IMR-90 (cell line): ENCODE measurements at regions not wholly inside any gene's neighbourhood (a gene's known extent, or its start where the extent isn't known, plus 50 kb on each side); places are given as distances from the start of the nearest gene placed in this dataset.

ENCODE experiments used
- ATAC-seq: fragments of 200-7000 bp; cut with Tn5 transposase; 2 replicates; pipeline ENCODE4 v1.9.1; 2020; ENCODE audit warnings: low read depth, mild to moderate bottlenecking, moderate library complexity
- BruUV-seq: library from RNA; stranded (reverse); fragments of 400-500 nt; replicated peaks from 2 replicates; lab custom pipeline; 2021; lab: Mats Ljungman, UMichigan
- CTCF ChIA-PET: fragments of 300-600 bp; formaldehyde crosslinking; extraction: SDS; loops from one replicate; lab custom pipeline; 2021; ENCODE audit warnings: antibody characterized with exemption; lab: Yijun Ruan, JAX
- POLR2A ChIA-PET: fragments of 300-600 bp; sonication (Branson Sonifier 250); formaldehyde crosslinking; loops from one replicate; lab custom pipeline; 2022; ENCODE audit warnings: antibody characterized with exemption; ENCODE audit not compliant: unreplicated experiment; lab: Charles Lee
- DNase-seq: peaks from one replicate; pipeline ENCODE4 v3.0.0; 2013
- H2AFZ ChIP-seq: replicated peaks from 2 replicates; pipeline ENCODE3; 2013; ENCODE audit warnings: low read length, mild to moderate bottlenecking; ENCODE audit not compliant: poor library complexity
- H2AK5ac ChIP-seq: 2 replicates; pipeline ENCODE4 v1.6.1; 2013; ENCODE audit warnings: low read depth, low read length, inconsistent platforms
- H2AK9ac ChIP-seq: replicated peaks from 2 replicates; pipeline ENCODE3; 2013; ENCODE audit warnings: mild to moderate bottlenecking, low read depth, low read length, moderate library complexity; ENCODE audit not compliant: poor library complexity
- H2BK120ac ChIP-seq: 2 replicates; pipeline ENCODE4 v1.6.1; 2013; ENCODE audit warnings: low read depth, low read length, inconsistent platforms
- H2BK15ac ChIP-seq: 3 replicates; pipeline ENCODE4 v1.6.1; 2013; ENCODE audit warnings: low read depth, low read length, inconsistent platforms
- H2BK20ac ChIP-seq: 2 replicates; pipeline ENCODE4 v1.6.1; 2013; ENCODE audit warnings: low read depth, mild to moderate bottlenecking, inconsistent platforms, low read length, moderate library complexity
- H2BK5ac ChIP-seq: 2 replicates; pipeline ENCODE4 v1.6.1; 2013; ENCODE audit warnings: mild to moderate bottlenecking, low read depth, low read length, inconsistent platforms; ENCODE audit not compliant: poor library complexity, severe bottlenecking
- H3K14ac ChIP-seq: replicated peaks from 2 replicates; pipeline ENCODE4 v1.6.1; 2013; ENCODE audit warnings: low read depth, low read length, inconsistent platforms
- H3K18ac ChIP-seq: 2 replicates; pipeline ENCODE4 v1.6.1; 2013; ENCODE audit warnings: low read depth, low read length, control low read depth
- H3K23ac ChIP-seq: 2 replicates; pipeline ENCODE4 v1.6.1; 2013; ENCODE audit warnings: low read depth, low read length, inconsistent platforms
- H3K27ac ChIP-seq: 2 replicates; pipeline ENCODE4 v1.5.1; 2013; ENCODE audit warnings: mild to moderate bottlenecking, control low read depth, low read length; ENCODE audit not compliant: insufficient read depth
- H3K27me3 ChIP-seq: 2 replicates; pipeline ENCODE4 v1.6.1; 2013; ENCODE audit warnings: low read length; ENCODE audit not compliant: control insufficient read depth, insufficient read depth
- H3K36me3 ChIP-seq: 2 replicates; pipeline ENCODE4 v1.6.1; 2013; ENCODE audit warnings: low read length, mixed read lengths; ENCODE audit not compliant: control insufficient read depth, insufficient read depth
- H3K4ac ChIP-seq: 2 replicates; pipeline ENCODE4 v1.6.1; 2013; ENCODE audit warnings: low read depth, low read length, inconsistent platforms
- H3K4me1 ChIP-seq: 2 replicates; pipeline ENCODE4 v1.6.1; 2013; ENCODE audit warnings: low read length, mixed read lengths; ENCODE audit not compliant: control insufficient read depth, insufficient read depth
- H3K4me2 ChIP-seq: 2 replicates; pipeline ENCODE4 v1.6.1; 2013; ENCODE audit warnings: low read depth, mild to moderate bottlenecking, control low read depth, low read length, moderate library complexity
- H3K4me3 ChIP-seq: 2 replicates; pipeline ENCODE4 v1.5.1; 2013; ENCODE audit warnings: low read depth, mild to moderate bottlenecking, control low read depth, low read length, moderate library complexity; ENCODE audit not compliant: insufficient read depth
- H3K56ac ChIP-seq: 2 replicates; pipeline ENCODE4 v1.6.1; 2013; ENCODE audit warnings: low read length, inconsistent platforms; ENCODE audit not compliant: insufficient read depth; ENCODE audit errors: extremely low read depth
- H3K79me1 ChIP-seq, 2 experiments: 2 replicates each; pipeline ENCODE4 v1.6.1; 2013; ENCODE audit warnings: low read length in 2 of 2, inconsistent platforms in 1 of 2, low read depth in 1 of 2
- H3K9ac ChIP-seq: 2 replicates; pipeline ENCODE4 v1.6.1; 2013; ENCODE audit warnings: low read depth, low read length, control low read depth
- H3K9me1 ChIP-seq: 2 replicates; pipeline ENCODE4 v1.6.1; 2013; ENCODE audit warnings: low read length, inconsistent platforms; ENCODE audit not compliant: insufficient read depth
- H3K9me3 ChIP-seq: 2 replicates; pipeline ENCODE4 v1.6.1; 2013; ENCODE audit warnings: low read length; ENCODE audit not compliant: control insufficient read depth, insufficient read depth
- H4K20me1 ChIP-seq: 2 replicates; pipeline ENCODE4 v1.6.1; 2013; ENCODE audit warnings: low read length, inconsistent platforms; ENCODE audit not compliant: insufficient read depth
- H4K5ac ChIP-seq: 2 replicates; pipeline ENCODE4 v1.6.1; 2013; ENCODE audit warnings: mild to moderate bottlenecking, low read depth, low read length, control low read depth
- H4K8ac ChIP-seq, 2 experiments: 2 replicates each; pipeline ENCODE4 v1.6.1; 2013; ENCODE audit warnings: low read depth in 2 of 2, low read length in 2 of 2, control low read depth in 1 of 2, inconsistent platforms in 1 of 2
- H4K91ac ChIP-seq: 2 replicates; pipeline ENCODE4 v1.6.1; 2013; ENCODE audit warnings: low read depth, low read length, inconsistent platforms; ENCODE audit not compliant: insufficient read depth
- BHLHE40 ChIP-seq: fragments of 150-350 bp; IDR thresholded peaks from 2 replicates; pipeline ENCODE4 v1.6.1; 2016; ENCODE audit warnings: mild to moderate bottlenecking, low read depth, low read length
- CEBPB ChIP-seq: IDR thresholded peaks from 2 replicates; pipeline ENCODE4 v1.6.1; 2012; ENCODE audit warnings: low read depth, low read length, improper control_type of control experiment
- CHD1 ChIP-seq: IDR thresholded peaks from 2 replicates; pipeline ENCODE4 v1.6.1; 2012; ENCODE audit warnings: low read depth, low read length, improper control_type of control experiment
- FOS ChIP-seq: fragments of 150-350 bp; IDR thresholded peaks from 2 replicates; pipeline ENCODE4 v1.6.1; 2016; ENCODE audit warnings: low read depth, low read length
- MAFK ChIP-seq: IDR thresholded peaks from 2 replicates; pipeline ENCODE4 v1.6.1; 2012; ENCODE audit warnings: low read depth, low read length, improper control_type of control experiment
- MAZ ChIP-seq: IDR thresholded peaks from 2 replicates; pipeline ENCODE4 v1.6.1; 2012; ENCODE audit warnings: low read depth, mild to moderate bottlenecking, low read length, improper control_type of control experiment, moderate library complexity, borderline replicate concordance
- MXI1 ChIP-seq: IDR thresholded peaks from 2 replicates; pipeline ENCODE4 v1.6.1; 2012; ENCODE audit warnings: low read depth, mild to moderate bottlenecking, low read length, moderate library complexity, borderline replicate concordance
- NFE2L2 ChIP-seq: fragments of 150-350 bp; IDR thresholded peaks from 2 replicates; pipeline ENCODE4 v1.6.1; 2016; ENCODE audit warnings: low read depth, mild to moderate bottlenecking, low read length
- POLR2A ChIP-seq: IDR thresholded peaks from 2 replicates; pipeline ENCODE4 v1.6.1; 2012; ENCODE audit warnings: mild to moderate bottlenecking, low read depth, low read length
- RAD21 ChIP-seq: IDR thresholded peaks from 2 replicates; pipeline ENCODE4 v1.6.1; 2012; ENCODE audit warnings: low read length, improper control_type of control experiment
- RCOR1 ChIP-seq: IDR thresholded peaks from 2 replicates; pipeline ENCODE4 v1.6.1; 2012; ENCODE audit warnings: mild to moderate bottlenecking, low read length, improper control_type of control experiment; ENCODE audit not compliant: insufficient replicate concordance
- RFX5 ChIP-seq: IDR thresholded peaks from 2 replicates; pipeline ENCODE4 v1.8.0; 2012; ENCODE audit warnings: low read depth, mild to moderate bottlenecking, low read length, moderate library complexity
- SMC3 ChIP-seq: fragments of 150-350 bp; IDR thresholded peaks from 2 replicates; pipeline ENCODE4 v1.6.1; 2016; ENCODE audit warnings: low read depth, mild to moderate bottlenecking, antibody characterized with exemption, low read length, moderate library complexity
- USF2 ChIP-seq: fragments of 150-350 bp; IDR thresholded peaks from 2 replicates; pipeline ENCODE4 v1.6.1; 2017; ENCODE audit warnings: mild to moderate bottlenecking, antibody characterized with exemption, low read length, low read depth
- WGBS, 2 experiments: methylation state at CpG; one replicate each; pipeline versions ENCODE4 v1.1.5 to v1.1.7; 2013; ENCODE audit warnings: missing lambda C conversion rate in 2 of 2; ENCODE audit not compliant: insufficient read length in 1 of 2; ENCODE audit errors: extremely low coverage in 2 of 2; 5-methylcytosine and 5-hydroxymethylcytosine counted together
- dilution Hi-C: fragments of 300-500 bp; cut with HindIII; formaldehyde crosslinking; loops from one replicate; pipeline ENCODE4 v1.14.3; 2018; ENCODE audit warnings: low sequenced_read_pairs; ENCODE audit not compliant: unreplicated experiment
- in situ Hi-C: fragments of 300-500 bp; cut with MboI; formaldehyde crosslinking; loops from 3 replicates; pipeline ENCODE4 v1.14.3; 2019; ENCODE audit warnings: low sequenced_read_pairs, inconsistent platforms, mixed read lengths
- intact Hi-C: fragments of 100-400 bp; cut with micrococcal nuclease; formaldehyde crosslinking; loops from 2 replicates; pipeline ENCODE4 v1.10.0; 2022
- TF ChIP-seq, protein P1 (sequence below): fragments of 150-350 bp; IDR thresholded peaks from 2 replicates; pipeline ENCODE4 v1.6.1; 2016; ENCODE audit warnings: low read depth, mild to moderate bottlenecking, low read length, moderate library complexity, borderline replicate concordance
- TF ChIP-seq, protein P2 (sequence below): conservative IDR thresholded peaks from 2 replicates; pipeline ENCODE4 v1.5.1; 2012; ENCODE audit warnings: mild to moderate bottlenecking, low read depth, low read length, improper control_type of control experiment

DNA sequence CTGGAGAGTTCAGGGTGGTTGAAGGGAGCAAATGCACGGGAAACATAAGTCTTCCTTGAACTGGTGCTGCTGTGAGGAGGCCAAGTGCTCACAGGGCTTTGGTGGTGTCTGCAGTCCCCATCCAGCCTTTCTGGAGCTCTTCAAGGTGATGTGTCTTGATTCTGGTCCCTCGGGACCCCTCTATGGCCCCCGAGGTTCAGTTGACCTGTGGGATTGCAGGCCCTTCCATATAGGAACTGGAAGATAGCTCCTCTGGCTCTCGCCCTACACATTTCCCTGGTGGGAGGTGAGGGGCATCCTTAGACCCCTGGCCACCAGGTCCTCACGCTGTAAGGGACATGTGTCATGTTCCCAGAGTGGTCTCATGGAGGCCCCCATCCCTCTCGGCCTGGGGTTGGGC lies 191.8 kb downstream of the GADD45G start:
- no peaks in the 10 kb centered on the region for H4K20me1 ChIP-seq
- no peak overlapping the region for H4K8ac ChIP-seq
- no peak overlapping the region for H3K56ac ChIP-seq
- no peaks in the 10 kb centered on the region for H3K9me1 ChIP-seq
- ChIA-PET POLR2A (no interaction called here), CTCF (no interaction called here)
- H3K4ac ChIP-seq, result no peak overlapping the region
- no peaks in the 10 kb centered on the region for H3K36me3 ChIP-seq
- H2BK15ac ChIP-seq, result no peak overlapping the region
- H3K18ac ChIP-seq, result no peak overlapping the region
- in situ Hi-C loops (no loop called here), dilution Hi-C loops (no loop called here), intact Hi-C loops (no loop called here)
- WGBS, 2 experiments, result 74% methylated on average over 3 of the region's 6 CpGs; no CpG with 5 or more reads in 1 of the 2 experiments
- no peak overlapping the region for H2BK120ac ChIP-seq
- no peak overlapping the region for H3K14ac ChIP-seq
- H2AFZ ChIP-seq, result no peak overlapping the region
- no peak overlapping the region for H3K4me2 ChIP-seq
- no peaks in the 10 kb centered on the region for H3K9me3 ChIP-seq
- H3K27me3 ChIP-seq, result no peaks in the 10 kb centered on the region
- no peak overlapping the region for H3K4me3 ChIP-seq
- no peak overlapping the region for H4K91ac ChIP-seq
- H2BK5ac ChIP-seq, result no peak overlapping the region
- no peaks in the 10 kb centered on the region for H3K4me1 ChIP-seq
- no peak for DNase-seq
- no peak for ATAC-seq
- H3K23ac ChIP-seq, result no peak overlapping the region
- H2AK5ac ChIP-seq, result no peak overlapping the region
- no peak overlapping the region for H3K27ac ChIP-seq
- H4K5ac ChIP-seq, result no peak overlapping the region
- BruUV-seq, result no TSS peak
- no peak overlapping the region for H2BK20ac ChIP-seq
- no peaks in the 10 kb centered on the region for H3K79me1 ChIP-seq
- no peak for TF ChIP-seq SMC3
- TF ChIP-seq FOS, result no peak
- no peak for TF ChIP-seq RFX5
- no peak for TF ChIP-seq MAZ
- TF ChIP-seq POLR2A, result no peak
- TF ChIP-seq, protein P1, sequence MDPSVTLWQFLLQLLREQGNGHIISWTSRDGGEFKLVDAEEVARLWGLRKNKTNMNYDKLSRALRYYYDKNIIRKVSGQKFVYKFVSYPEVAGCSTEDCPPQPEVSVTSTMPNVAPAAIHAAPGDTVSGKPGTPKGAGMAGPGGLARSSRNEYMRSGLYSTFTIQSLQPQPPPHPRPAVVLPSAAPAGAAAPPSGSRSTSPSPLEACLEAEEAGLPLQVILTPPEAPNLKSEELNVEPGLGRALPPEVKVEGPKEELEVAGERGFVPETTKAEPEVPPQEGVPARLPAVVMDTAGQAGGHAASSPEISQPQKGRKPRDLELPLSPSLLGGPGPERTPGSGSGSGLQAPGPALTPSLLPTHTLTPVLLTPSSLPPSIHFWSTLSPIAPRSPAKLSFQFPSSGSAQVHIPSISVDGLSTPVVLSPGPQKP, result no peak
- no peak for TF ChIP-seq RAD21
- no peak for TF ChIP-seq BHLHE40
- no peak for TF ChIP-seq MAFK
- no peak for TF ChIP-seq MXI1
- TF ChIP-seq USF2, result no peak
- TF ChIP-seq RCOR1, result no peak
- TF ChIP-seq NFE2L2, result no peak
- no peak for TF ChIP-seq CEBPB
- no peak for TF ChIP-seq CHD1
- TF ChIP-seq, protein P2, sequence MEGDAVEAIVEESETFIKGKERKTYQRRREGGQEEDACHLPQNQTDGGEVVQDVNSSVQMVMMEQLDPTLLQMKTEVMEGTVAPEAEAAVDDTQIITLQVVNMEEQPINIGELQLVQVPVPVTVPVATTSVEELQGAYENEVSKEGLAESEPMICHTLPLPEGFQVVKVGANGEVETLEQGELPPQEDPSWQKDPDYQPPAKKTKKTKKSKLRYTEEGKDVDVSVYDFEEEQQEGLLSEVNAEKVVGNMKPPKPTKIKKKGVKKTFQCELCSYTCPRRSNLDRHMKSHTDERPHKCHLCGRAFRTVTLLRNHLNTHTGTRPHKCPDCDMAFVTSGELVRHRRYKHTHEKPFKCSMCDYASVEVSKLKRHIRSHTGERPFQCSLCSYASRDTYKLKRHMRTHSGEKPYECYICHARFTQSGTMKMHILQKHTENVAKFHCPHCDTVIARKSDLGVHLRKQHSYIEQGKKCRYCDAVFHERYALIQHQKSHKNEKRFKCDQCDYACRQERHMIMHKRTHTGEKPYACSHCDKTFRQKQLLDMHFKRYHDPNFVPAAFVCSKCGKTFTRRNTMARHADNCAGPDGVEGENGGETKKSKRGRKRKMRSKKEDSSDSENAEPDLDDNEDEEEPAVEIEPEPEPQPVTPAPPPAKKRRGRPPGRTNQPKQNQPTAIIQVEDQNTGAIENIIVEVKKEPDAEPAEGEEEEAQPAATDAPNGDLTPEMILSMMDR, result no peak
- no peak overlapping the region for H2AK9ac ChIP-seq
- H3K9ac ChIP-seq, result no peak overlapping the region
